ENCODE measurements at regions not wholly inside any gene's neighbourhood (a gene's known extent, or its start where the extent isn't known, plus 50 kb on each side); places are given as distances from the start of the nearest gene placed in this dataset.
"Not testable (repeated sequence)": the region's sequence is repeated elsewhere in the genome, so short reads cannot be mapped to it uniquely, and the experiment has no call there.

DNA sequence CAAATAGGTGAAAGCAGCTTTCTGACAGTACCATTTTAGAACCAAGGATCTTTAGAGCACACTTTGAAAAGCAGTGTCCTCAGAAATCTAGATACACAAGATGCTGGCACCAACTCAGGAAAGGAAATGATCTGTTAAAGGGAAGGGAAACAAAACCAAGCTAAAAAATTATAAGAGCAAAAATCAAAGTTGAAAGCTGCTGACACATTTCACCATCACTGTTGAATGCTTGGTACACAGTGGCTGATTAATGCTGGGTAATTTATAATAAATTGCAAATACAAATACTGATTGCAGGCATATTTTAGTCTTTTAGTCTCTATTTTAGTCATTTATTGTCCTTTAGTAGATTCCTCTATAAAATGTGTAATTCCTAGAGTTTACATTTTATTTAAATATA lies 1540.1 kb upstream of the PCDH10 start:
- DNase-seq = no peak

DNA sequence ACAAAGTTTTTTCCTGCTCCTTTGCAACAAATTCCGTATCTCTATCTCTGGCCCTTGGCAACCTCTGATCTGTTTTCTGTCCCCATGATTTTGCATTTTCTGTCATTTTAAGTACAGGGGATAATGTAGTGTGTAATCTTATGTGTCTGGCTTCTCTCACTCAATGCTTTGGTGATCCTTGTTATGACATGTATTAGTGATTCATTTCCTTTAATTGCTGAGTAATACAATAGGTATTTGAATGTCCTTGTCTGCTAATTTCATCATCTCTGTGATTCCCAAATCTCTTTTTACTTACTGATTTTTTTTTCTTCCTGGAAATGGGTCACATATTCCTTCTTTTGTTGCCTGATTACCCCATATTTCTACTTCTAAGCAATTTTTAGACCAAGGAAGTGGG lies 1538.6 kb upstream of the PCDH10 start:
- DNase-seq = not testable (repeated sequence)

- DNase-seq = no peak
Measured at GRCh38 chr4:131613086-131613823, 1535.8 kb upstream of the PCDH10 start.

GRCh38 chr4:131613824-131614216 lies 1535.3 kb upstream of the PCDH10 start:
- DNase-seq = no peak

DNA sequence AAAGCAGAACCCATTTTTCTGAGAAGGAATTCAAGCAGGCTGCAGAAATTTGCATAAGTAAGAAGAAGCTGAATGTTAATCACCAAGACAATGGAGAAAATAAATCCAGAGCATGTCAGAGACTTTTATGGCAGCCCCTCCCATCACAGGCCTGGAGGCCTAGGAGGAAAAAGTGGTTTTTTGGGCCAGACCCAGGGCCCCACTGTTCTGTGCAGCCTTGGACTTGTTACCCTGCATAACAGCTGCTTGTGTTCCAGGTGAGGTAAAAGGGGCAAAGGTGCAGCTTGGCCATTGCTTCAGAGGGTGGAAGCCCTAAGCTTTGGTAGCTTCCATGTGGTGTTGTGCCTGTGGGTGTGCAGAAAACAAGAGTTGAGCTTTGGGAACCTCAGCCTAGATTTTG lies 1516.2 kb upstream of the PCDH10 start:
- no peak for DNase-seq

DNA sequence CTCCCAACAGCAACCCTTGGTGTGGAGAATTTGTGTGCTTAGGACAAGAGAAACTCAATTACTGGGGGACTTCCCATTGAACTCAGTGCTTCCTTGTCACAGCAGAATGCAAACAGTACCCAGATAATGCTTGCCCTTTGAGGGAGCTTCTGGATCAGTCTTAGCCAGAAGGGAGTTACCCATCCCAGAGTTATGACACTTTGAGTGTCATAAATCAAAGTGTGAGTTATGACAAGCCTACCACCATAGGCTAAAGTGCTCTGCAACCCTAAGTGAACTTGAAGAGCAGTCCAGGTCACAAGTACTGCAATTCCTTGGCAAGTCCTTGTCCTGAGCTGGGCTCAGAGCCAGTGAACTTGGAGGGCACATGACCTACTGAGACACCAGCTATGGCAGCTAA lies 1513.9 kb upstream of the PCDH10 start:
- DNase-seq = no peak

DNA sequence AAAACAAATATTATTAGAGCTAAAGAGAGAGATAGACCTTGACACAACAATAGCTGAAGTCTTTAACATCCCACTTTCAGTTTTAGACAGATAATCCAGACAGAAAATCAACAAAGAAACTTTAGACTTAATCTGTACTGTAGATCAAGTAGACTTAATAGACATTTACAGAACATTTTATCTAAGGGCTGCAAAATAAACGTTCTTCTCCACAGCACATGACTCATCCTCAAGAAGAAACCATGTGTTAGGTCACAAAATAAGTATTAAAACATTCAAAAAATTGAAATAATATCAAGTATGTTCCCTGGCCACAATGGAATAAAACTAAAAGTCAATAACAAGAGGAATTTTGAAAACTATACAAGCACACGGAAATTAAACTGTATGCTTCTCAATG lies 1510.3 kb upstream of the PCDH10 start:
- no peak for DNase-seq

DNA sequence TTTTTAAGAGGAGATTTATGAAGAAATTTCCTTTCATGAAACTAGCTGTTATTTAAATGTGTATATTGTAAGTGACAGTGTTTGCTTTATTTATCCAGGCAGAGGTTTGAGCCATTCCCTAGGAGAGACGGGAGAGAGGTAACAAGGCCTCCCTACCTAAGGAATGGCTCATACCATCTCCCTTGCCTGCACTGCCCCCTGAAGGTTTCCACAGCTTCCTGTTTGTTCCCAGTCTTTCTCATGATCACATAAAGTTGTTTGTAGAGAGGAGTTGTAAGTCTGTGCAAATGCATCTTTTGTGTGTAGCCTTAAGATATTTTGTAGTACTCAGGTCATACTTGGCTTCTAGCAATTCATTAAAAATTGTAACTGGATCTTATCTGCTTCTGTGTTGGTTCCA lies 1504.5 kb upstream of the PCDH10 start:
- peak; percentile 35 for DNase-seq

DNA sequence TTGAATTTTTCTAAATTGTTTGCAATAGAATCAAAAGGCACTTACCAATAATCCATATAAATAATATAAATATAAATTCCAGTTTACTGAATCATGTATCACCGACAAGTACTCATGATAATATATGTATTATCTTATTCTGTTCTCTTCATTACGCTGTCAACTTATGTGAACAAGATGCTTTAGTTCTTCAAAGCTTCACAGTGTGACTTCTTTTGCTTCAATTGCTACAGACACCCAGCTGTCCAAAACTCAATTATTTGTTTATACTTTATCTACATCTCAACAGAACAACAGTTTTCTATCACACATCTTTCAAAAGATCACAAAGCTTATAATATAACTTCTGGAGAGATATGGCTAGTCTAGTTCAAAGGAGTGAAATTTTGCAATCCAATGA lies 1499.9 kb upstream of the PCDH10 start:
- no peak for DNase-seq

DNA sequence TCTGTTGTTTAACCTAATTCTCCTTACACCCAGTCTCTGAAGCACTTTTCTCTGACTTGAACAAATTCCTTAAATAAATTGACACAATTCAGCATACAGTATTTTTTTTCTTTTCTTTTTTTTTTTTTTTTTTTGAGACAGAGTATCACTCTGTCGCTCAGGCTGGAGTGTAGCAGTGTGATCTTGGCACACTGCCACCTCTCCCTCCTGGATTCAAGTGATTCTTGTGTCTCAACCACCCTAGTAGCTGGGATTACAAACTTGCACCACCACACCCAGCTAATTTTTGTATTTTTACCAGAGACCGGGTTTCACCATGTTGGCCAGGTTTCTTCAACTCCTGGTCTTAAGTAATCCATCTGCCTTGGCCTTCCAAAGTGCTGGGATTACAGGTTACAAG lies 1498.1 kb upstream of the PCDH10 start:
- DNase-seq = no peak

- peak; percentile 40 for DNase-seq
Measured at GRCh38 chr4:131683314-131683713, 1465.8 kb upstream of the PCDH10 start.

- no peak for DNase-seq
Measured at GRCh38 chr4:131721883-131722282, 1427.2 kb upstream of the PCDH10 start.

DNA sequence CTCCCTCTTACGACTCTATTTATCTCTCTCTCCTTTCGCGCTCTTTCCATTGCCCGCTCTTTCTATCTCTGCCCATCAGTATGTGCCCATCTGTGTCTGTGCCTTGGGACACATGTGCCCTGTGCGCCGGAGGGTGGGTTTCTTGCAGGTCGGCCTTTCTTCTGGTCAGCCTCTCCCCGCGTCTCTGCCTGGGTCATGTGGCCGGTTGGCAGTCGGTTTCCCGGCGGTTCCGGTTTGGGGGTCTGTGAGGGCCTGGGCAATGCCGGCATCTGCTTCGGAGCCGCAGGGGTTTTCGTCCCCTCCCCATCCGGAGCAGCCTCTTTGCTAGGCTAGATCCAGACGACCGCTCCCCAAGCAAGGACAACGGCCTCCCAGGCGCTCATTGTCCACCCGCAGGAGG lies 1426.0 kb upstream of the PCDH10 start:
- DNase-seq = not testable (repeated sequence)

GRCh38 chr4:131724847-131725246 lies 1424.2 kb upstream of the PCDH10 start:
- peak; percentile 44 for DNase-seq

GRCh38 chr4:131725521-131725920 lies 1423.6 kb upstream of the PCDH10 start:
- not testable (repeated sequence) for DNase-seq

- DNase-seq = not testable (repeated sequence)
Measured at GRCh38 chr4:131726940-131727339, 1422.2 kb upstream of the PCDH10 start.

DNA sequence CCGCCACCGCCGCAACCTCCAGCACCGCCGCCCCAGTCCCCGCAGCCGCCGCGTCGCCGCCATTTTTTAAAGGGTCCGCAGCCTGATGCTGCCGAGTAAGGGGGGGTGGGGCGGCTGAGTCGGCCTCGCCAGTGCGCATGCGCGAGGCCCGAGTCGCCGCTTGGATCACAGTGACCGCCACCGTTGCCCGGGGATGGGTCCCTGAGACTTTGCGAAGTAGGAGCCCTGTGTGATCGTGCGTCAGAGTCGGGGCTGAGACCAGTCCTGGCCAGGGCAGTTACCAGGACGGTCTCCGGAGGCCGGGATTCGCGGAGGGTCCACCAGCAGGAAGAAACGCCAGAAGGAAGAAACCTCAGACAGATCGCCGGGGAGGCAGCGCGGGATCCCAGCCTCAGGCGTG lies 1421.7 kb upstream of the PCDH10 start:
- DNase-seq = peak; percentile 65

- not testable (repeated sequence) for DNase-seq
Measured at GRCh38 chr4:131729205-131729604, 1419.9 kb upstream of the PCDH10 start.

- not testable (repeated sequence) for DNase-seq
Measured at GRCh38 chr4:131729716-131730398, 1419.2 kb upstream of the PCDH10 start.

DNA sequence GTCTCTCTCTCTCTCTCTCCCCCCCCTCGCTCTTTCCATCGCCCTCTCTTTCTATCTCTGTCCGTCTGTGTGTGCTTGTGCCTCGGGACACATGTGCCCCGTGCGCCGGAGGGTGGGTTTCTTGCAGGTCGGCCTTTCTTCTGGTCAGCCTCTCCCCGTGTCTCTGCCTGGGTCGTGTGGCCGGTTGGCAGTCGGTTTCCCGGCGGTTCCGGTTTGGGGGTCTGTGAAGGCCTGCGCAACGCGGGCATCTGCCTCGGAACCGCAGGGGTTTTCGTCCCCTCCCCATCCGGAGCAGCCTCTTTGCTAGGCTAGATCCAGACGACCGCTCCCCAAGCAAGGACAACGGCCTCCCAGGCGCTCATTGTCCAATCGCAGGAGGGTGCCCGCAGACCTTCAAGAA lies 1418.5 kb upstream of the PCDH10 start:
- DNase-seq = not testable (repeated sequence)

GRCh38 chr4:131732034-131732630 lies 1417.0 kb upstream of the PCDH10 start:
- not testable (repeated sequence) for DNase-seq

DNA sequence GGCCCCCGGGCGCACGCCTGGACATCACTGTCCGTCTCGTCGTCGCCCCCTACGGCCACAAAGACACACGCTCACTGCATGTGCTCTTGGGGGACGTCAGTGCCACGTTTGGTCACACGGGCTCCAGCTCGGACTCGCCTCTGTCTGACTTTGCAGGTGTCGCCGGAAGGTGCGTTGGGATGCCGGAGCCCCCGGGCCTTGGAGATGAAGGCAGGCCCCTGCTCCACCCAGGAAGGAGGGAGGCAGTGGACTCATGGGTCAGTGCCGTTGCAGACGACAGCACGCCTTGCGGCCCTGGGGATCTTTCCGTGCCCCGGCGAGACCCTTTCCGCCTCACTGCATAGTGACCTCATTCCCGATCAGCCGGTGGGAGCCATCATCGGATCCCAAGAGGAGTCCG lies 1414.8 kb upstream of the PCDH10 start:
- DNase-seq = not testable (repeated sequence)

GRCh38 chr4:131734851-131735385 lies 1414.2 kb upstream of the PCDH10 start:
- not testable (repeated sequence) for DNase-seq

- DNase-seq = not testable (repeated sequence)
Measured at GRCh38 chr4:131738991-131739390, 1410.1 kb upstream of the PCDH10 start.

Measured in OCI-M1 (cell line).